GM21723 (cell line): ENCODE measurements at regions not wholly inside any gene's neighbourhood (a gene's known extent, or its start where the extent isn't known, plus 50 kb on each side); places are given as distances from the start of the nearest gene placed in this dataset.

ENCODE experiments used
- ATAC-seq: cut with Tn5 transposase; IDR thresholded peaks from one replicate; pipeline ENCODE4 v1.9.1; 2021; ENCODE audit warnings: mild to moderate bottlenecking, moderate library complexity; ENCODE audit not compliant: unreplicated experiment

GRCh38 chr10:128604025-128604424 is 477.8 kb upstream of the MKI67 start:
- no peak for ATAC-seq

GRCh38 chr10:128605180-128605579 is 479.0 kb upstream of the MKI67 start:
- no peak for ATAC-seq

GRCh38 chr10:128606055-128606454 is 479.8 kb upstream of the MKI67 start:
- no peak for ATAC-seq

- no peak for ATAC-seq
Measured at GRCh38 chr10:128608791-128609190, 482.6 kb upstream of the MKI67 start.

GRCh38 chr10:128609460-128609859 is 483.2 kb upstream of the MKI67 start:
- ATAC-seq = no peak

GRCh38 chr10:128610113-128610512 is 483.9 kb upstream of the MKI67 start:
- no peak for ATAC-seq

- no peak for ATAC-seq
Measured at GRCh38 chr10:128612195-128612594, 486.0 kb upstream of the MKI67 start.

- ATAC-seq = no peak
Measured at GRCh38 chr10:128612631-128613030, 486.4 kb upstream of the MKI67 start.

GRCh38 chr10:128614016-128614605 is 487.9 kb upstream of the MKI67 start:
- no peak for ATAC-seq

- no peak for ATAC-seq
Measured at GRCh38 chr10:128614802-128615553, 488.8 kb upstream of the MKI67 start.

GRCh38 chr10:128617532-128617931 is 491.3 kb upstream of the MKI67 start:
- ATAC-seq = no peak

GRCh38 chr10:128622706-128623105 is 496.5 kb upstream of the MKI67 start:
- ATAC-seq = no peak

GRCh38 chr10:128623776-128624175 is 497.6 kb upstream of the MKI67 start:
- ATAC-seq = no peak

- ATAC-seq = no peak
Measured at GRCh38 chr10:128624656-128625530, 498.7 kb upstream of the MKI67 start.

GRCh38 chr10:128625926-128626325 is 499.7 kb upstream of the MKI67 start:
- no peak for ATAC-seq

- ATAC-seq = no peak
Measured at GRCh38 chr10:128626397-128627000, 500.3 kb upstream of the MKI67 start.

- no peak for ATAC-seq
Measured at GRCh38 chr10:128627811-128628210, 501.6 kb upstream of the MKI67 start.

GRCh38 chr10:128628252-128628651 is 502.0 kb upstream of the MKI67 start:
- no peak for ATAC-seq

GRCh38 chr10:128629111-128630096 is 503.2 kb upstream of the MKI67 start:
- ATAC-seq = no peak

GRCh38 chr10:128630787-128631252 is 504.6 kb upstream of the MKI67 start:
- no peak for ATAC-seq
